GM12891 (cell line): ENCODE measurements at regions not wholly inside any gene's neighbourhood (a gene's known extent, or its start where the extent isn't known, plus 50 kb on each side); places are given as distances from the start of the nearest gene placed in this dataset.

ENCODE experiments used
- POLR2A ChIP-seq: IDR thresholded peaks from 2 replicates; pipeline ENCODE4 v1.6.1; 2011; ENCODE audit warnings: low read depth, low read length, control low read depth
- POLR2AphosphoS5 ChIP-seq: IDR thresholded peaks from 2 replicates; pipeline ENCODE4 v1.6.1; 2011; ENCODE audit warnings: low read depth, low read length, control low read depth
- SPI1 ChIP-seq: IDR thresholded peaks from 2 replicates; pipeline ENCODE4 v1.6.1; 2011; ENCODE audit warnings: low read depth, low read length, control low read depth

DNA sequence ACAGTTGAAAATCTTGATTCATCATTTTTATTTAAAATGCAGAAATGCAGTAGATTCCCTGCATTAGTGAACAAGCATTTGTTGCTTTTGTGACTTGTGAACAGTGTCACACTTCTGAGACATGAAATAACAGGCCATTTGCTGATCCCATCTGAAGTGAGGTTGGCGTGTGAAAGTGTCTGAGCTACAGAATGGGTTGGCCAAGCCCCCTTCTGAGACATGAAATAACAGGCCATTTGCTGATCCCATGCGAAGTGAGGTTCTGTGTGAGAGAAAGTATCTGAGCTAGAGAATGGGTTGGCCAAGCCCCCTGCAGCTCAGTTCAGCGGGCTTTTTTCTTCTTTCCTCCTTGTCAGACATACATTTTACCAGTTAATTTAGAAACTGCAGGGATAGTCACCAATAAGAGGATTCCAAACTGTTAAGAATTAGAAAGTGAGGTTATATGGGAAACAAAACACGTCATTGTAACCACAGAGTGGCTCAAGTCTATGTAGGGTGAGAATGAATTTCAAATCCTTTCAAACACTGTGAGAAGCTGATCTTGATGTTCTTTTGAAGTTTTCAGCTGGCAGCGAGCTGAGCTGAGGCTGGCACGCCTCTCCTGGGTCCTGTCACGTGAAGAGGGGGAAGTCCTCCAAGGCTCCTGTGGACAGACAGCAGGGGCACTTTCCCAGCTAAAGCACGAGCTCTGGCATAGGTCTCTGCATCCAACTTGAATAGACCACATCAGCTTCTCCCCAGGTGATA, 339.2 kb upstream of the SALL3 start:
- no peak for TF ChIP-seq POLR2AphosphoS5
- TF ChIP-seq POLR2A = no peak
- no peak for TF ChIP-seq SPI1
